ENCODE measurements at regions not wholly inside any gene's neighbourhood (a gene's known extent, or its start where the extent isn't known, plus 50 kb on each side); places are given as distances from the start of the nearest gene placed in this dataset.

DNA sequence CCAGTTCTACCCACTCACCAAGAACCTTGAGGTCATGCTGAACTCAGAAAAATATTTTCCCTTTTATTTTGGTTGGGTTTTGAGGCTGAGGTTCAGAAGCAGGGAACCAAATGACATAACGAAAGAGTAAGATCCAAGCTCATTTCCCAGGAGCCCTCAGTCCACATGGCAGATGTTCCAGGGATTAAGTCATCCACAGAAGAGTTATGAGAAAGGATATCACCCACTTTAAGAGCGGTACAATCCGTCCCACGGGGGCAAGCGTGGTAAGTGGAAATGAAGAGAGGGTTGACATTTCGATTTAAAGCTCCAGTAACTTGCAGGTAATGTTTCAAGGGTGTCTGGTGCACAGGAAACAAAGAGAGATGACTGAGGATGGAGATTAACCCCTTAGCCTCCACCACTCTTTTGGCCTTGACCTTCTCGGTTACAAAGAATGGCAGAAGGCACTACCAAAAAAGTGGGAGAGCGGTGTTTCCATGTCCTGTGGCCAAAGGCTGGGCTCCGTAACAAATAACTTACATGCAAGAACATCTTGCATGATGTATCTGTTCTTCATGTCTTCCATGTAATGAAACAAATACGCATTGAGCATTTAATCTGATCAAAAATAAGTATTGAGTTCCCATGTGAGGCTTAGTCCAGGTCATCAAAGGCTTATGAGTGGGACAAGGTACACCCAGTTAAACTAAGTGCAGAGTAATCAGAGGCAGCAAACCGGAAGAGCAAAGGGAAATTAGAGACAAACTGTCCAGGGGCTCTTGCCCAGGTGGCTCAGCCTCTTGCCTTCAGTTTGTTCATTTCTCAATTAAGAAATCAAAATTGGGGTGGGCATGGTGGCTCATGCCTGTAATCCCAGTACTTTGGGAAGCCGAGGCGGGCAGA, 241.4 kb downstream of the TOMM20 start:
- H3K4me3 ChIP-seq, result no peak overlapping the region
- WGBS, 2 donors (ENCODE audit: low coverage in 1 of 2), result 71 to 72% methylated on average over 9 to 12 of the region's 13 CpGs
- no peaks in the 10 kb centered on the region for H3K27me3 ChIP-seq
- H3K4me1 ChIP-seq, result peaks cover 0 to 29% (median 4%) of the 10 kb centered on the region in 3 donors
- ATAC-seq, result peak; percentile 71
- TF ChIP-seq EP300 (IDR thresholded peaks at IDR 0.05) (no peak), POLR2AphosphoS5 (IDR thresholded peaks at IDR 0.05) (peak; percentile 27)
- TF ChIP-seq, protein P1, sequence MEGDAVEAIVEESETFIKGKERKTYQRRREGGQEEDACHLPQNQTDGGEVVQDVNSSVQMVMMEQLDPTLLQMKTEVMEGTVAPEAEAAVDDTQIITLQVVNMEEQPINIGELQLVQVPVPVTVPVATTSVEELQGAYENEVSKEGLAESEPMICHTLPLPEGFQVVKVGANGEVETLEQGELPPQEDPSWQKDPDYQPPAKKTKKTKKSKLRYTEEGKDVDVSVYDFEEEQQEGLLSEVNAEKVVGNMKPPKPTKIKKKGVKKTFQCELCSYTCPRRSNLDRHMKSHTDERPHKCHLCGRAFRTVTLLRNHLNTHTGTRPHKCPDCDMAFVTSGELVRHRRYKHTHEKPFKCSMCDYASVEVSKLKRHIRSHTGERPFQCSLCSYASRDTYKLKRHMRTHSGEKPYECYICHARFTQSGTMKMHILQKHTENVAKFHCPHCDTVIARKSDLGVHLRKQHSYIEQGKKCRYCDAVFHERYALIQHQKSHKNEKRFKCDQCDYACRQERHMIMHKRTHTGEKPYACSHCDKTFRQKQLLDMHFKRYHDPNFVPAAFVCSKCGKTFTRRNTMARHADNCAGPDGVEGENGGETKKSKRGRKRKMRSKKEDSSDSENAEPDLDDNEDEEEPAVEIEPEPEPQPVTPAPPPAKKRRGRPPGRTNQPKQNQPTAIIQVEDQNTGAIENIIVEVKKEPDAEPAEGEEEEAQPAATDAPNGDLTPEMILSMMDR (IDR thresholded peaks at IDR 0.05), result no peak
- no peaks in the 10 kb centered on the region for H3K9me3 ChIP-seq
- H3K27ac ChIP-seq, result peak overlapping the region in 3 of 4 donors; percentile 70 to 78 (median 73)
- H3K36me3 ChIP-seq, result no peaks in the 10 kb centered on the region

DNA sequence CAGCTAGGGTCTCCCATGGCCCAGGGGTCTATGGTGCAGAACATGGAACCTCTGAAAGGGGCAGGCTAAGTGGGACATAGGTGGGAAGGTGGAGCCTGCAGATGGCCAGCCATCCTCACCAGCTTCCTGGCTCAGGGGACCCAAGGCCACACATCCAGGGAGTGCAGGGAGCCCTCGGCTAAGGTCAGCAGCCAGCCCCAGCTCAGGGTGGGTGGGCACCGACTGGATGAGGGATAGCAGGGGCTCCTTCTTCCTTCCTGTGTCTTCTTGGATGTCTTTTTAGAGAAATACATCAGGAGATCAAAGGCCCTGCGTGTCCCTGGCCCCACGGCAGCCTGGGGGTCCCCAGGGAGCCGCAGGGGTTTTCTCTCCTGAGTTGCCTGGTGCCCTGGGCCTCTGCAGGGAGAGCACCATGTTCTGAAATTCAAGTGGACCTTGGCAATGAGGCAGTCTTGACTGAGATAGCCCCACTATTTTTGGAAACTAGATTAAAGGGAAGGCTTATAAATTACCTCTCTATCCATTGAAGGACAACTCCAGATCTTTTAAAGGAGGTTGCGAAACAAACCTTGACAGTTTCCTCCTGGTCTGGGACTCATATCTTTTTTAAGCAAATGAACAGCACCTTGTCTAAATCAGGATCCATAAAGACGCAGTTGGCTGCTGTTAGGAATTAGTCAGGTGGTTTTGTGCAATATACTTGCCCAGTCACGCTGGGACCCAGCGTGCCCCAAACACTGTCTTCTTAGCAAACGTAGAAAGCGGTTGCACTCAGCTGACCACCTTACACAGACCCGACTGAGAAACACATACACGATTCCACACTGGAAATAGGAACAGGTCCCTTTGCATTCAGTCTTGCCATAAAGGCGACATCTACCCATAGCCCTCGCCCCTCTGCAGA, 242.3 kb downstream of the TOMM20 start:
- 66 to 72% methylated on average over 3 to 8 of the region's 15 CpGs for WGBS, 2 donors (ENCODE audit: low coverage in 1 of 2)
- H3K27ac ChIP-seq, result peak overlapping the region in 3 of 4 donors; percentile 70 to 78 (median 73)
- no peaks in the 10 kb centered on the region for H3K36me3 ChIP-seq
- peaks cover 0 to 29% (median 4%) of the 10 kb centered on the region in 3 donors for H3K4me1 ChIP-seq
- H3K9me3 ChIP-seq, result no peaks in the 10 kb centered on the region
- ATAC-seq, result peak; percentile 77
- H3K4me3 ChIP-seq, result no peak overlapping the region
- TF ChIP-seq POLR2AphosphoS5 (IDR thresholded peaks at IDR 0.05) (peak; percentile 26), POLR2A (IDR thresholded peaks at IDR 0.05) (no peak)
- H3K27me3 ChIP-seq, result no peaks in the 10 kb centered on the region

DNA sequence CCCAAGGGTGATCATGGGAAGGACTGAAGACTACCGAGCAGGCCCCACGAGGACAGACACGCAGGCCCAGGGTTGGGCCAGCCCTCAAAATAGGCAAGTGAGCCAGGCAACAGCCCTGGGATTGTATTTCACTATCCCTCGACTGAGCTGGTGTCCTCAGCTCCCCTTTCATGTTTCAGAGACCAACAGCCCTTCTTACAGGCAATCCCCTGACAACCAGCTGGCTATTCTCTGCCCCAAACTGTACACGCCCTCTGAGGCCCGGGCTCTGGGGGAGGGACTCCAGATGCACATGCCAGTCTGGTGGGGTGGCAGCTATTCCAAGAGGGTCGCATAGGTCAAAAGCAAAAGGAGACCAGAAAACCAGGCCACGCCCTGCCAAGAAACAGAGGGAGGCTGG, 243.0 kb downstream of the TOMM20 start:
- ATAC-seq, result peak; percentile 32

DNA sequence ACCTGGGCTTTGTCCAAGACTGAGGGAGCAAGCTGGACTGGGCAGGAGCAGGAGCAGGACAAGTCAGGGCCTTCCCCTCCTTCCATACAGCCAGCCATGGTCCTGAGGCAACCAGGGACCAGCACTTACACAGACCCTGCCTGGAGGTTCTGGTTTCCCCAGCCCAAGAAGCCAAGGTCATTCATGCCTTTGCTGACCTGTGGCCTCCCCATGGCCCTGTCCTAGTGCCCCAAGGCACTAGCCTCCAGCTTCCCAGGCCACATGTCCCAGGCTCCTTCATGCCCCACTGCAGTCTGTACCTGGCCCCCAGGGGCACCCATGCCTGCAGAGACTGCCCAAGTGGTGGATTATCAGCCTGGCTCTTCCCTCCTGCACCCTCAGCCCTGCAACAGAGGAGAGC, 243.9 kb downstream of the TOMM20 start:
- H3K9me3 ChIP-seq, result no peaks in the 10 kb centered on the region
- no peak for ATAC-seq
- no peaks in the 10 kb centered on the region for H3K36me3 ChIP-seq
- peak overlapping the region in 1 of 4 donors; percentile 78 for H3K27ac ChIP-seq
- no peak overlapping the region for H3K4me3 ChIP-seq
- H3K4me1 ChIP-seq, result peaks cover 0 to 29% (median 4%) of the 10 kb centered on the region in 3 donors
- TF ChIP-seq POLR2AphosphoS5 (IDR thresholded peaks at IDR 0.05) (no peak), EP300 (IDR thresholded peaks at IDR 0.05) (no peak)
- no peaks in the 10 kb centered on the region for H3K27me3 ChIP-seq

More for the DNA sequence above, 243.0 kb downstream of the TOMM20 start:
- TF ChIP-seq, protein P1 (IDR thresholded peaks at IDR 0.05), result no peak
- TF ChIP-seq POLR2AphosphoS5 (IDR thresholded peaks at IDR 0.05), result no peak
- no peak for TF ChIP-seq EP300 (IDR thresholded peaks at IDR 0.05)
- no peak for TF ChIP-seq POLR2A (IDR thresholded peaks at IDR 0.05)
- 40 to 90% methylated on average over 1 to 2 of the region's 8 CpGs for WGBS, 2 donors (ENCODE audit: low coverage in 1 of 2)
- Histone ChIP-seq H3K27me3 (no peaks in the 10 kb centered on the region), H3K36me3 (no peaks in the 10 kb centered on the region), H3K27ac (peak overlapping the region in 3 of 4 donors; percentile 70 to 78 (median 73)), H3K9me3 (no peaks in the 10 kb centered on the region), H3K4me3 (no peak overlapping the region), H3K4me1 (peaks cover 0 to 29% (median 4%) of the 10 kb centered on the region in 3 donors)

DNA sequence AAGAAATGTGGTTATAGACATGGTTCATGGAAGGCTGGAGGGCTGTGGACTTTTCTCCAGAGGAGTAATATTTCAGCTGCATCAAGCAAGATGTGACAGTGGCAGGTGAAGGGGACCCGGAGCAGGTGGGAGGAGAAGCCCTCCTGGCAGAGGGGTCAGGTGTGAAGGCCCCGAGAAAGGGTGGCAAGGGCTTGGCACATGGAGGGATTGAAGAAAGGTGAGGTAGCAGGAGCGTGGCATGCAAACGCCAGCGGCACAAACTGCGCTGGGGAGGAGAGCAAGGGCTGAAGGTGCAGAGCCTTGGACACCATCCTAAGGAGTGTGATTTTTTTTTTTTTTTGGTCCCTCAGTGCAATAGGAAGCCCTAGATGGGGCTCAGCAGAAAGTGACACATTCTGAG, 244.6 kb downstream of the TOMM20 start:
- WGBS, 2 donors (ENCODE audit: low coverage in 1 of 2), result 92 to 93% methylated on average over 3 to 6 of the region's 6 CpGs
- Histone ChIP-seq H3K4me3 (no peak overlapping the region), H3K9me3 (no peaks in the 10 kb centered on the region), H3K27ac (no peak overlapping the region), H3K27me3 (no peaks in the 10 kb centered on the region), H3K4me1 (peaks cover 0 to 29% (median 4%) of the 10 kb centered on the region in 3 donors), H3K36me3 (no peaks in the 10 kb centered on the region)
- no peak for ATAC-seq
- no peak for TF ChIP-seq EP300 (IDR thresholded peaks at IDR 0.05)
- TF ChIP-seq POLR2AphosphoS5 (IDR thresholded peaks at IDR 0.05), result no peak
- TF ChIP-seq, protein P1 (IDR thresholded peaks at IDR 0.05), result no peak
- TF ChIP-seq POLR2A (IDR thresholded peaks at IDR 0.05), result no peak
